GM19023 (cell line): ENCODE measurements at regions not wholly inside any gene's neighbourhood (a gene's known extent, or its start where the extent isn't known, plus 50 kb on each side); places are given as distances from the start of the nearest gene placed in this dataset.

Source experiments
- ATAC-seq: cut with Tn5 transposase; IDR thresholded peaks from one replicate; pipeline ENCODE4 v1.9.1; 2021; ENCODE audit warnings: mild to moderate bottlenecking, moderate library complexity; ENCODE audit not compliant: unreplicated experiment

DNA sequence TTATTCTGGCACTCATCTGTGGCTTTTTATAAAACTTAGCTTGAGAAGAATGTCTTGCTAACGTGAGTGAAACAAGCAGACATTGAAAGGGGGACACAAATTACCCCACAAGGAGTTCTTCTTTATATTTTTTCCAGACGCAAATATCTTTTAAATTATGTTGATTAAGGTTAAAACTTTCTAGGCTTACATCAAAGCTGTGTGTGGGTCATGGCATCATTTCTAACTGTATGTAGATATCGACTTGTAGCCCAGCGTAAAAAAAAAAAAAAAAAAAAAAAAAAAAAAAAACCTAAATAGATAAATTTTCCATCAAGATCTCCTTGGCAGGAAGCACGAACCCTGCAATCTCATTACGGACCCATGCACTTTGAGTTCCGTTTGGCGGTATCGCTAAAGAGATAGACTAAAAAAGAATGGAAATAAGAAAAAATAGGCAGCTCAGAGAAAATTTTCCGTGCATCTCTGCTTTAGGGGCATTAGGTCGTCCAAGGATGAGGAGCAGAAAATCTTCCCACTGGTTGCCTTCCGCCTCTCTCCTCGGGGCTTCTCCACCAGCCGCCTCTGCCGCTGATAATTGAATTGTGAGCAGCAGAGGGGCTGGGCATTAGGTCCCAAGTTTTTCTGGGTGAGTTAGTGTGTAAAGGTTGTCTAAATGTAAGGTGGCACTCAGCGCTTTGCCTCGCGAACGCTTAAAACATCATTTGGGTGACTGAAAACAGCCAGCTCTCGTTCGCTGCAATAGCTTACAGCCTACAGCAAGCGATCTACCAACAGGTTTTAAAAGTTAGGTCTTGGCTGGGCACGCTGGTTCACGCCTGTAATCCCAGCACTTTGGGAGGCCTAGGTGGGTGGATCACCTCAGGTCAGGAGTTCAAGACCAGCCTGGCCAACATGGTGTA is 194.0 kb downstream of the TRIM27 start:
- no peak for ATAC-seq

DNA sequence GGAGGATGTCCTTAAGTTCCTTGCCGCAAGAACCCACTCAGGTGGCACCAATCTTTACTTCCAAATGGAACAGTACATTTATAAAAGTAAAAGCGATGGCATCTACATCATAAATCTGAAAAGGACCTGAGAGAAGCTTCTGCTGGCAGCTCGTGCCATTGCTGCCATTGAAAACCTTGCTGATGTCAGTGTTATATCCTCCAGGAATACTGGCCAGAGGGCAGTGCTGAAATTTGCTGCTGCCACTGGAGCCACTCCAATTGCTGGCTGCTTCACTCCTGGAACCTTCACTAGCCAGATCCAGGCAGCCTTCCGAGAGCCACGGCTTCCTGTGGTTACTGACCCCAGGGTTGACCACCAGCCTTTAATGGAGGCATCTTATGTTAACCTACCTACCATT is 191.7 kb downstream of the TRIM27 start:
- no peak for ATAC-seq

DNA sequence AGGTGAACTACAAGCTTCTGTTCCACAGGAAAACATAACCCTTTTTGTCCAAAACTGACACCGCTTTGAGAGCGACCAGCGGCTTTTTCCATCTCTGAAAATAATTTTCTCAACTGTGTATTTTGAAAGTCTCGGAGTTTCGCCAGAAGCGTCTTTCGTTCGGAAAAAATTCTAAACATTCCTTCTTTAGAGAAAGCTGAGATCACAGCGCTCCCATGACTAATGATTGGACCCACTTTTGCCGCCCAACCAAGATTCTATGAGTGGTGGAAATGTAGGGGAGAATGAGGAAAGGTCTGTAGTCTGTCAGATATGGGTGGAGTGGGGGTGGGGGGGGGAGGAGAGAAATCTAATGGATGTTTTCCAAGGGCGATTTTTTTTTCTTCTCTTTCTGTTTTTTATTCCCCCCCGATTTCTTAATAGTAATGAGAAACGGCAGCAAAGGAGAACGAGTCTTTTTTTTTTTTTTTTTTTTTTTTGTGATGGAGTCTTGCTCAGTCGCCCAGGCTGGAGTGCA is 189.3 kb downstream of the TRIM27 start:
- ATAC-seq, result no peak

DNA sequence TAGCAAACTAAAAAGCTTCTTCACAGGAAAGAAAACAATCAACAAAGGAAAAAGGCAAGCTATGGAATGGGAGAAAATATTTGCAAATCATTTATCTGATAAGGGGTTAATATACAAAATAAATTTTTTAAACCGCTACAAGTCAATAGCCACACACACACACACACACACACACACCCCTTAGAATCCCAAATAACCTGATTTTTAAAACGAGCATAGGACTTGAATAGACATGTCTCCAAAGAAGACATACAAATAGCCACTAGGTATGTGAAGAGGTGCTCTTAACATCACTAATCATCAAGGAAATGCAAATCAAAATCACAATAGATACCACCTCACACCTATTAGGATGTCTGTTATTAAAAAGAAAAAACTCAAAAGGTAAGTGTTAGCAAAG is 187.7 kb downstream of the TRIM27 start:
- no peak for ATAC-seq

DNA sequence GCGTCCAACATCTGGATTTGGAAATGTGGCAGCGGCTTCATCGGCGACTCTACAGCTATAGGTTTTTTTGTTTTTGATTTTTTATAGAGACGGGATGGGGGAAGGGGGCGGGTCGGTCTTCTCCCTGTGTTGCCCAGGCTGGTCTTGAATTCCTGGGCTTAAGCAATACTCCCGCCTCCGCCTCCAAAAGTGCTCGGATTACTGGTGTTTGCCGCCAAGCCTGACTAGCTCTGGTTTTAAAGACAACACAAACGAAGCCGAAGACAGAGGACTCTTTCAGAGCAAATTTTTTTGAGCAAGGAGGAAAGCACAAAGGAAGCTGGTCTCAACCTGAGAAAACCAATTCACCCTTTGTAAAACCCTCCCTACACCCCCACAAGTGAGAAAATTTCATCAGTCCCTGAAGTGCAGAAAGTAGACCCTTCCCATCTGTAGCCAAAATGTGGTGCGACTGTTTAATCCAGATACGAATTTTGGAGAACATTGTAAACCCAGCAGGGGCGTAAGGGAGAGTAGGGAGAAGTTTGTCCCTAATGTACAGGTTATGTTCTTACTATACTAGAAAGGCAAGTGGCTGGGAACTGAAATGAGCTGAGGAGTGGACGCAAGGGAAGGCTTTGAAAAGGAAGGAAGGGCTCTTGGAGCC is 185.9 kb downstream of the TRIM27 start:
- no peak for ATAC-seq

DNA sequence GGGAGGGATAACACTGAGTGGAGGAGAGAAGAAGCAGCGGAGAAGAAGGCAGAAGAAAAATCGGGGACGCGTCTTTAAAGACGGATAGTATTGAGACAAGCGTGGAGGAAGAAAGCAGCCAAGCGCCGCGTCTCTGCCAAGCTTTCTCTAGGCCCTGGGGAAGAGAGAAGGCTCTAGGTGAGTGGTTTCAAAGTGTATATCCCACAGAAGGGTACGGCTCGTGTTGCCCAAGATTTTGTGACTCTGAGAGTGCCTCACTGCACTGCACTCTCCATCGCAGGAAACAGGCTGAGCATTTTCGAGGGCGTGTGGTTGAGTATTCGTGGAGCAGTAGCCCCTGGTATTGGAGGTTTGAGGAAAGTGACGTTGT is 185.4 kb downstream of the TRIM27 start:
- ATAC-seq, result no peak

DNA sequence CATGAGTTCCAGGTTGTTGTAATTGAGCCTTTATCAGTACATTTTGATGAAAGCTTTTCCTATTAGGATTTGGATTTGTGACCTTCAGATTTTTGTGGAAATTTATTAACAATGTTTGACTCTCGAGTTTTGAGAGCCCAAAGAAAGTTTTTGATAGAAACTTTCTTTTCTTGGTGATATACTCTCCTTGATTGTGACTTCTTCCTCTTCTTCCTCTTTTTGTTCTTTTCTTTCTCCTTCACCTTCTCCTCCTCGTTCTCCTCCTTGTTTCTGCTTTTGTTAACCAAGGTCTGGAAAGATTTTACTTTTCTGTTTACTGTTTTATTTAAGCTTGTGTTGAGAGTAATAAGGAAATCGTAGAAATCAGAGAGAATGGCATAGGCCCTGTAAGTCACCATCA is 182.4 kb downstream of the TRIM27 start:
- no peak for ATAC-seq

DNA sequence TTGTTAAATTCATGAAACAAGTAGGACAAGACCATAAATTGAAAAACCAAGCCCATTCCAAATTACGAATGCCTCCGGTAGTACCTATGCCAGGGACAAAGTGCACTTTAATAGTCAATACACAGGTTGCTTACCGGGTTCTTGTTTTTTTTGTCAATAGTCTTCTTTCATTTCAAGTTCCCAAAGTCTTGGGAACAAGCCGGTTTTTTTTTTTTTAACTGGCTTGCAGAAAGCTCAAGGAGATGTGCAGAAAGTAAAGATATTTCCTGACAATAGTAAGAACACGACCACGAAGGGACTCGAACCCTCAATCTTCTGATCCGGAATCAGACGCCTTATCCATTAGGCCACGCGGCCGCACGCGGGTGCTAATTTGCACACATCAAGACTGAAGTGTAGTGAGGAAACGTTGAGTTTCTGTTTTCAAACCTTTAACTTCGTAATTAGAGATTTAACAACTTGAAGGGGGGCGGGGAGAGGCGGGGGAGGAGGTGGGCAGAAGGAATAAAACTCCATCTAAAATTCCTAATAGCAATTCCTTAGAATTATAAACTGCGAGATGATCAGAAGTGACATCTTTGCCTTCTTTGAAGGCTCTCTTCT is 181.0 kb downstream of the TRIM27 start:
- ATAC-seq, result no peak

DNA sequence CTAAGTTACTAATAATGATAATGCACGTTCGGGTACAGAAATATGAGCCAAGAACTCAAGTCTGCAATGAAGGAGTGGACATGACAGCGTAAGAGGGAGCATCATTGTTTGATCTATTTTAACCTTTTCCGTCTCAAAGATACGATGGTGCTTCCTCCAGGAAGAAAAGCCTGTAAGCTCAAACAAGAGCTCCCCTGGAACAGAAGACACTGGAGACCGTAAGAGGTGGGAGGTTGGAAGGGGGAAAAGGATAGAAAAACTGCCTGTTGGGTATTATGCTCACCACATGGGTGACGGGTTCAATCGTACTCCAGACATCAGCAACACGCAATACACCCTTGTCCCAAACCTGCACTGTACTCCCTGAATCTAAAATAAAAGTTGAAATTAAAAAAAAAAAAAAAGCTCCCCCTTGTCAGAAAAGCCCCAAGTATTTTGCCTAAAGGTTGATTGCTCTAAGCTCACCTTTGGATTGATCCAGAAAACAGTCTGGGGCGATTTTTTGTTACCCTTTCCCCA is 180.5 kb downstream of the TRIM27 start:
- no peak for ATAC-seq

DNA sequence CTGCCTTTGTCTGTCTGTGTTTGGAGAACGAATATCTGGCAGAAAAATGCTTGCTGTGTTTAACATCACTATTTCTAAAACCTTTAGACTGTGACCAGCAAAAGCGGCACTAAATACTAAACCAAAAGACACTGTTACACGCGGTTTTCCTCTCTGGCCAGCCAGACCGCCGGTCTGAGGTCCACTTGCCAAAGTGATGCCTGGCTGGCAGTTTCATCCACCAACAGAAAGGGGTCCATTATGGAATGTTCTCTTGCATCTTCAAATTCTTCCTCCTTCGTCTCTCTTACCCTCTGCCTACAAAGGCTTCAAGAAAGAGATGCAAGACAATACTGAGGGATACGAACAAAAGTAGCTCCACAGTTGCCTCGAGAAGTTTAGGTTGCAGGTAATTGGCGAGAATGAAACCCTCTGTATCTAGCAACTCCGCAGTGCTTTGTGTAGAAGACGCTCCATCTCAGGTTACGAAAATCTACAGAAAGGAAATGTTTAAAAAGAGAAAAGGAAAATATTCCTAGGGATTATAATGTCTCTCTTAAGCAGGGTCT is 176.6 kb downstream of the TRIM27 start:
- no peak for ATAC-seq

DNA sequence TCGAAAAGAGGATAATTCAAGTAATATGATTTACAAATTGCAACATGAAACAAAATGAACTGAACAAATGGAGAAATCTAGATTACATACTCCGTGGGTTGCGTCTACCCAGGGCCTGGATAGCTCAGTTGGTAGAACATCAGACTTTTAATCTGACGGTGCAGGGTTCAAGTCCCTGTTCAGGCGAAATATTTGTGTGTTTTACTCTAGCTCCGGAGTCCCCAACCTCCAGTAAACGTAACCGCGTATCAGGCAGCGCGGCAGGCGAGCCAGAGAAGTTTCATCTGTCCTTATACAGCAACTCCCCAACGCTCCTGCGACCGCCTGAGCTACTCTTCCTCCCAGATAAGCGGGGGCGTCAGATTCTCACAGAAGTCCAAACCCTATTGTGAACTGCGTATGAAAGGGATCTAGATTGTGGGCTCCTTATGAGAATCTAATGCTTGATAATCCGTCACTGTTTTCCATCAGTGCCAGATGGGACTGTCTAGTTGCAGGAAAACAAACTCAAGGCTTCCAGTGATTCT is 176.1 kb downstream of the TRIM27 start:
- ATAC-seq, result no peak

DNA sequence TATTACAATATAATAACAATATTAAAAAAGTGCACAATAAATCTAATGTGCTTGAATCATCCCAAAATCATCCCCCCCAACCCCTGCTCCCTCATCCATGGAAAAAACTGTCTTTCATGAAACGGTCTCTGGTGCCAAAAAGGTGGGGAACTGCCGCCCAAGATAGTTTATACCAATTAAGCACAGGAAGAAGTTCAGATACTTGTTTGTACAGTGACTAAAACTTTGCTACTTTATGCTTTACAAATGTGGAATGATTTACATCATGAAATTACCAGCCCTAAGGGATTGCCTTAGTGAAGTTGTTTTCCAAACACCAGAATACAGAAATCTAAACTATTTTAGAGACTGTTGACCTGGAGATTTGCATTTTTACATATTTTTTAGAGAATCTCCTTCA is 175.6 kb downstream of the TRIM27 start:
- ATAC-seq, result no peak

DNA sequence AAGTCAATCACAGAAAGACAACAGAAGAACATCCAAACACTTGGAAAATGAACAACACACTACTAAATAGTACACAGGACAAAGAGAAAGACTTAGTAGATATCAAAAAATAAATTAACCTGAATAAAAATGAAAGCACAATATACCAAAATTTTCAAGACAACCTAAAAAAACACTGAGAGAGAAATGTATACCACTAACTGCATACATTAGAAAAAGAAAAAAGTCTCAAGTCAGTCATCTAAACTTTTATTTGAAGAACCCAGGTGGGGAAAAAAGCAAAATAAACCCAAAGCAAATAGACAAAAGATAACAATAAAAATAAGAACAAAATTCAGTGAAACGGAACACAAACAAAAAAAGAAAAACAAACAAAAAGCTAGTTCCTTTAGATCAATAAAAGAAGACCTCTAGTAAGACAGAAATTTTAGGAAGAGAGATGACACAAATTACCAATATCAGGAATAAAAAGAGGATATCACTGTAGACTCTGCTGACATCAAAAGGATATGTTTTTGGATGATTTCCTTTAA is 172.8 kb downstream of the TRIM27 start:
- ATAC-seq, result no peak

DNA sequence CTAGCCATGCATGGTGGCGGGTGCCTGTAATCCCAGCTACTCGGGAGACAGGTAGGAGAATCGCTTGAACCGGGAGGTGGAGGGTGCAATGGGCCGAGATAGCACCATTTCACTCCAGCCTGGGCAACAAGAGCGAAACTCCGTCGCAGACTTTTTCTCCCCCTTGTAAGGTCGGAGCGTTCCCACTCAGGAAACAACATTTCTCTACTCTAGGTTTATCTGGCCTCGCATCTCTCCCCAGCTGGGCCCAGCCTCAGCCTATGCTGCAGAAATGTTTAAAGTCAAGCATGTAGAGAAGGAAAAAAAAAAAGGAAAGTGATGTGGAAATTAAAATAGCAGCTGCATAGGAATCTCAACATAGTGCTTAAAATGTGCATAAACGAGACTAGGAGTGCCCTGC is 172.3 kb downstream of the TRIM27 start:
- no peak for ATAC-seq

DNA sequence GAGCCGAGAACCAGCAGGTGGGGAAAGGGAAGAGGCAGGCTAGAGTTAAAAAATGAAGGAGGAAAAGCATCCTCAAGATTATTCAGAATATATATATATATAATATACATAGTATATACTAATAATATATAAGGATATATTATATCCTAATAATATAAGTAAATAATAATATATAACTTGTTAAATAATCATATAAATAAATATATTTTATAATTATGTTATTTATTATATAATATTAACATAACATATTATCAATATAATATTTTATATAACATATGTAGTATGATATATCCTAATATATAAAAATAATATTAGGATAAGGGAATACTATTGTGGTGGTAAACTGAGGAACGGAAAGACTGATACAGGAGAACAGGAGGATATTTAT is 171.8 kb downstream of the TRIM27 start:
- no peak for ATAC-seq

DNA sequence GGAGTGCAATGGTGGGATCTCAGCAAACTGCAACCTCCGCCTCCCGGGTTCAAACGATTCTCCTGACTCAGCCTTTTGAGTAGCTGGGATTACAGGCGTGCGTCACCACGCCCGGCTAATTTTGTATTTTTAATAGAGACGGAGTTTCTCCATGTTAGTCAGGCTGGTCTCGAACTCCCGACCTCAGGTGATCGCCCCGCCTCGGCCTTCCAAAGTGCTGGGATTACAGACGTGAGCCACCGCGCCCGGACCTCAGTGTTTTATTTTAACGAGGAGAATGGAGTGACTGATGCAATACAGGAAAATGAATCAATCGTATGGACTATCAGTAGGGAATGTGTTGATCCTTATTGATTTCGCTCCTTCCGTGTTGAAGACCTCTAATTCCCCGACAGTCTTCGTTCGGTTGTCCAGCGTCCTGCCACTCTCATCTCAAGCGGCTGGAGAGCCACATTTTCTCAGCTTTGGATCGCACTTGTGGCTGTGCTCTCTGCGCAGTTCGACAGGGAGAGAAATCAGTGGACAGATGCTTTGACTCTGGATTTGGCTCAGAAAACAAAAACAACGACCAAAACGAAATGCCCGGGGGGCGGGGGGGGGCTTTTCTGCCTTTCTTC is 166.2 kb downstream of the TRIM27 start:
- no peak for ATAC-seq

DNA sequence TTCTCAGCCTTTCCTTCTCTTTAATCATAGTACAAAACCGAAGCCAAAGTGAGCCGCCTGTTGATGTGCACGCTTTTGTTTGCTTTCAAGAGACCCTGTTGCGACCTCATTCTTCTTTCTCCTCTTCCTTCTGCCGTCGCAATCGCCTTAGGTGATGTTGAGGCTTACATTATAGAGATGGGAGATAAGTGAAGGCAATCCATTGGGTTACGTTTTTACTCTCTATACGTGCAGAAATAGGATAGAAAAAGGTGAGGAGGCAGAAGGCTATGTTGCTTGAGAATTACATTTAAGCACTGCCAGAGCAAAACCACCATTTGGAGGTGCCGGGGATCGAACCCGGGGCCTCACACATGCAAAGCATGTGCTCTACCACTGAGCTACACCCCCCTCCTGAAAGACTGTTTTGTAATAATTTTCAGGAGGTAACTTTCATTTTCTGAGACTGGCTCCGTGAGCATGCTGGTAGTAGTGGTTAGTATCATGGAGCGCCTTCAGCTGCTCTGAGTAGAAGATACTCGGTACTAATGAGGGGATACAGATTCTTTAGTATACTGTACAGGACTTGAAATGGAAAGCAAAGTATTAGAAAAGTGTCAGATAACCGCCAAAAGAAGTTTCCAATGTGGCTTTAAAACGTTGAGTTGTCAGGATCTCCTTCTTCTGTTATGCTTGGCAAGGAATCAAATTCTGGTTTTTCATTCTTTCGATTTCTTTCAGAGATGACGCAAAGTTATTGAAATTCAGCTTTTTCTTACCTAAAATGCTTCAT is 165.6 kb downstream of the TRIM27 start:
- ATAC-seq, result no peak

DNA sequence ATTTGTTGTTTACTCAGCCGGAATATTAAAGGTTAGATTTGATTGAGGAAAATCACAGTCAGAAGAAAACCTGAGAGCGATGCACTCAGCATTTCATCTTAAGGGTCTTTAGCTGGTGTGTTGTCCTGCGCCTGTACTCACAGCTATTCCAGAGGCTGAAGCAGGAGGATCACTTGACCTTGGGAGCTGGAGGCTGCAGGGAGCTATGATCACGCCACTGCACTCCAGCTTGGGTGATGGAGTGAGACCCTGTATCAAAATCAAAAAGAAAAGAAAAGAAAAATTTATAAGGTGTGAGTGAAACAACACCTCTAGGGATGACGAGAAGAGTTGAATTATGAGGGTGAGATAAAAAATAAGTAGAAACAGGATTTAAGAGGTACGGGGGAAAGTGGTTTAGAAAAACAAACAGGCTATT is 165.0 kb downstream of the TRIM27 start:
- no peak for ATAC-seq

DNA sequence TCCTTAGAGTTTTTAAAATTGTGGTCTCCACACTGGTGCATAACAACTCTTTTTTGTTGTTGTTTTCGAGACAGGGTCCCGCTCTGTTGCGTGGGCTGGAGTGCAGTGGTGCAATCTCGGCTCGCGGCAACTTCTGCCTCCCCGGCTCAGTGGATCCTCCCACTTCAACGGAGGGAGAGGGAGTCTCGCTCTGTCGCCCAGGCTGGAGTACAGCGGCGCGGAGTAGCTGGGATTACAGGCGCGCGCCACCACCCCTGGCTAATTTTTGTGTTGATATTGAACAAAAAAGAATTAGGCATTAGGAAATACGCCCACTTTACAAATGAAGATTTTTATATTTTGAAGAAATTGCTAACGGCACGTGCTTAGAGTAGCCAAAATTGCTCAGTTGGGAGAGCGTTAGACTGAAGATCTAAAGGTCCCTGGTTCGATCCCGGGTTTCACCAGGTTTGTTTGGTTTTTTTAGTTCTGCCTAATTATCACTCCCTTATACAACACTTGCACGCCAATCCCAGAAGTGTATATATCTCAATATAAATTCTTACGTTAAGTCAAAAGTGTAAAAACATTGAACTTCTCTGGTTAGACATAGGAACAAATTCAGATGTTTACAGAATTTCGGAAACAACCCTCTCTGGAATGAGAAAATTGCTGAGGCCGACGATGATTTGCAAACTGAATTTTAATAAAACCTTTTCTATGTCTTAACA is 159.6 kb downstream of the TRIM27 start:
- no peak for ATAC-seq
